WTC11 (cell line): ENCODE measurements at regions not wholly inside any gene's neighbourhood (a gene's known extent, or its start where the extent isn't known, plus 50 kb on each side); places are given as distances from the start of the nearest gene placed in this dataset.

ENCODE experiments used
- ATAC-seq: fragments of 200-7000 bp; cut with Tn5 transposase; 2 replicates; pipeline ENCODE4 v1.10.0; 2021; ENCODE audit warnings: mild to moderate bottlenecking, moderate library complexity
- CTCF ChIA-PET: fragments of 300-600 bp; sonication (Branson Sonifier 250); formaldehyde crosslinking; loops from one replicate; lab custom pipeline; 2021; ENCODE audit warnings: antibody characterized with exemption; lab: Charles Lee
- POLR2A ChIA-PET: fragments of 350-600 bp; sonication (Branson Sonifier 250); formaldehyde crosslinking; loops from one replicate; lab custom pipeline; 2021; ENCODE audit warnings: antibody characterized with exemption; lab: Charles Lee
- DNase-seq: peaks from one replicate; pipeline ENCODE4 v3.0.0; 2021; ENCODE audit warnings: low spot score
- H3K27ac Mint-ChIP-seq: 2 replicates; pipeline ENCODE4 v1.8.0; 2021; ENCODE audit warnings: mixed read lengths
- H3K27me3 Mint-ChIP-seq: 2 replicates; pipeline ENCODE4 v1.8.0; 2021; ENCODE audit warnings: low read depth, mild to moderate bottlenecking, moderate library complexity, mixed read lengths
- H3K36me3 Mint-ChIP-seq: 2 replicates; pipeline ENCODE4 v1.8.0; 2021; ENCODE audit warnings: mixed read lengths
- H3K4me1 Mint-ChIP-seq: 2 replicates; pipeline ENCODE4 v1.8.0; 2022; ENCODE audit warnings: mixed read lengths
- H3K4me3 Mint-ChIP-seq: 2 replicates; pipeline ENCODE4 v1.8.0; 2021; ENCODE audit warnings: mild to moderate bottlenecking, moderate library complexity, mixed read lengths
- H3K9me3 Mint-ChIP-seq: 2 replicates; pipeline ENCODE4 v1.8.0; 2021; ENCODE audit warnings: mixed read lengths
- ATF1 ChIP-seq: sonication (generic); formaldehyde crosslinking; IDR thresholded peaks from 2 replicates; pipeline ENCODE4 v1.8.1; 2023; ENCODE audit warnings: mild to moderate bottlenecking, moderate library complexity, missing genetic modification reagents
- ELF4 ChIP-seq: sonication (generic); formaldehyde crosslinking; IDR thresholded peaks from 2 replicates; pipeline ENCODE4 v1.8.1; 2022; ENCODE audit warnings: low read depth, mild to moderate bottlenecking, moderate library complexity, missing genetic modification reagents
- GABPB1 ChIP-seq: sonication (generic); formaldehyde crosslinking; IDR thresholded peaks from 2 replicates; pipeline ENCODE4 v1.8.1; 2023; ENCODE audit warnings: mild to moderate bottlenecking, missing genetic modification reagents
- GTF2I ChIP-seq: fragments of 250-450 bp; sonication (Bioruptor Pico); conservative IDR thresholded peaks from 2 replicates; pipeline ENCODE4 v1.4.0; 2021; ENCODE audit warnings: mild to moderate bottlenecking
- NFYB ChIP-seq: sonication (generic); formaldehyde crosslinking; conservative IDR thresholded peaks from 2 replicates; pipeline ENCODE4 v1.8.0; 2022; ENCODE audit warnings: low read depth, missing genetic modification reagents
- NR2C2 ChIP-seq: sonication (generic); formaldehyde crosslinking; IDR thresholded peaks from 2 replicates; pipeline ENCODE4 v1.8.0; 2022; ENCODE audit warnings: mild to moderate bottlenecking, missing genetic modification reagents
- SMAD4 ChIP-seq: sonication (generic); formaldehyde crosslinking; IDR thresholded peaks from 2 replicates; pipeline ENCODE4 v1.8.0; 2022; ENCODE audit warnings: mild to moderate bottlenecking, missing genetic modification reagents
- SP1 ChIP-seq: sonication (generic); formaldehyde crosslinking; conservative IDR thresholded peaks from 2 replicates; pipeline ENCODE4 v1.8.1; 2022; ENCODE audit warnings: missing genetic modification reagents
- TEAD1 ChIP-seq: sonication (generic); formaldehyde crosslinking; IDR thresholded peaks from 2 replicates; pipeline ENCODE4 v1.8.0; 2022; ENCODE audit warnings: mild to moderate bottlenecking, missing genetic modification reagents
- ZNF138 ChIP-seq: sonication (generic); formaldehyde crosslinking; conservative IDR thresholded peaks from 2 replicates; pipeline ENCODE4 v1.8.1; 2022; ENCODE audit warnings: mild to moderate bottlenecking, moderate library complexity, missing genetic modification reagents
- ZNF219 ChIP-seq: sonication (generic); formaldehyde crosslinking; IDR thresholded peaks from 2 replicates; pipeline ENCODE4 v1.8.0; 2023; ENCODE audit warnings: missing genetic modification reagents, mild to moderate bottlenecking, borderline replicate concordance
- ZNF263 ChIP-seq: sonication (generic); formaldehyde crosslinking; IDR thresholded peaks from 2 replicates; pipeline ENCODE4 v1.8.1; 2022; ENCODE audit warnings: low read depth, mild to moderate bottlenecking, moderate library complexity, missing genetic modification reagents
- TF ChIP-seq, protein P1 (sequence below): sonication (generic); formaldehyde crosslinking; IDR thresholded peaks from 2 replicates; pipeline ENCODE4 v1.8.1; 2022; ENCODE audit warnings: low read depth, missing genetic modification reagents, borderline replicate concordance
- TF ChIP-seq, protein P2 (sequence below): sonication (generic); formaldehyde crosslinking; IDR thresholded peaks from 2 replicates; pipeline ENCODE4 v1.8.1; 2023; ENCODE audit warnings: mild to moderate bottlenecking, missing genetic modification reagents
- TF ChIP-seq, protein P3 (sequence below): sonication (generic); formaldehyde crosslinking; conservative IDR thresholded peaks from 2 replicates; pipeline ENCODE4 v1.8.1; 2022; ENCODE audit warnings: mild to moderate bottlenecking, missing genetic modification reagents
- TF ChIP-seq, protein P4 (sequence below): sonication (generic); formaldehyde crosslinking; IDR thresholded peaks from 2 replicates; pipeline ENCODE4 v1.8.1; 2023; ENCODE audit warnings: mild to moderate bottlenecking, missing genetic modification reagents, borderline replicate concordance
- TF ChIP-seq, protein P5 (sequence below): fragments of 200-600 bp; IDR thresholded peaks from 2 replicates; pipeline ENCODE4 v1.8.0; 2022; ENCODE audit warnings: antibody characterized with exemption
- TF ChIP-seq, protein P6 (sequence below): sonication (generic); formaldehyde crosslinking; IDR thresholded peaks from 2 replicates; pipeline ENCODE4 v1.8.0; 2022; ENCODE audit warnings: mild to moderate bottlenecking, missing genetic modification reagents
- TF ChIP-seq, protein P7 (sequence below): sonication (generic); formaldehyde crosslinking; IDR thresholded peaks from 2 replicates; pipeline ENCODE4 v1.8.0; 2022; ENCODE audit warnings: mild to moderate bottlenecking, missing genetic modification reagents

DNA sequence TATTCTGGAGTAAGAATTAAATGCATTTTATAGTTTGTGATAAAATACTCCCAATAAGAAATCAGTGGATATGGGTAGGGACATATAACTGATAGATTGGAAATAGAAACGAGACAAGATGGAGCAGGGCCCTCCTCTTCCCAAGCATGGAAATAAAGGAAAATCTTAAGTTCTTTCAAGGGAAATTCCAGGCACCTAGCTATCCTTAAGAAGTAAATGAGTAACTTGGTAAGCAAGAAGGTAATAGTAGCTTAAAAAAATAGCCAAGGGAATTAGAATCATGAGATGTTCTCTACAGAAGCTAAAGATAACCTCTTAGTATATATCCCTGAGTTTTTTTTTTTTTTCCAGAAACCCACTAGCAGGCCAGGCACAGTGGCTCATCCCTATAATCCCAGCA lies 105.5 kb upstream of the FAM3C start (continued):
- TF ChIP-seq, protein P1, sequence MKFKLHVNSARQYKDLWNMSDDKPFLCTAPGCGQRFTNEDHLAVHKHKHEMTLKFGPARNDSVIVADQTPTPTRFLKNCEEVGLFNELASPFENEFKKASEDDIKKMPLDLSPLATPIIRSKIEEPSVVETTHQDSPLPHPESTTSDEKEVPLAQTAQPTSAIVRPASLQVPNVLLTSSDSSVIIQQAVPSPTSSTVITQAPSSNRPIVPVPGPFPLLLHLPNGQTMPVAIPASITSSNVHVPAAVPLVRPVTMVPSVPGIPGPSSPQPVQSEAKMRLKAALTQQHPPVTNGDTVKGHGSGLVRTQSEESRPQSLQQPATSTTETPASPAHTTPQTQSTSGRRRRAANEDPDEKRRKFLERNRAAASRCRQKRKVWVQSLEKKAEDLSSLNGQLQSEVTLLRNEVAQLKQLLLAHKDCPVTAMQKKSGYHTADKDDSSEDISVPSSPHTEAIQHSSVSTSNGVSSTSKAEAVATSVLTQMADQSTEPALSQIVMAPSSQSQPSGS (CRISPR knock-in tag) = no peak
- TF ChIP-seq, protein P2, sequence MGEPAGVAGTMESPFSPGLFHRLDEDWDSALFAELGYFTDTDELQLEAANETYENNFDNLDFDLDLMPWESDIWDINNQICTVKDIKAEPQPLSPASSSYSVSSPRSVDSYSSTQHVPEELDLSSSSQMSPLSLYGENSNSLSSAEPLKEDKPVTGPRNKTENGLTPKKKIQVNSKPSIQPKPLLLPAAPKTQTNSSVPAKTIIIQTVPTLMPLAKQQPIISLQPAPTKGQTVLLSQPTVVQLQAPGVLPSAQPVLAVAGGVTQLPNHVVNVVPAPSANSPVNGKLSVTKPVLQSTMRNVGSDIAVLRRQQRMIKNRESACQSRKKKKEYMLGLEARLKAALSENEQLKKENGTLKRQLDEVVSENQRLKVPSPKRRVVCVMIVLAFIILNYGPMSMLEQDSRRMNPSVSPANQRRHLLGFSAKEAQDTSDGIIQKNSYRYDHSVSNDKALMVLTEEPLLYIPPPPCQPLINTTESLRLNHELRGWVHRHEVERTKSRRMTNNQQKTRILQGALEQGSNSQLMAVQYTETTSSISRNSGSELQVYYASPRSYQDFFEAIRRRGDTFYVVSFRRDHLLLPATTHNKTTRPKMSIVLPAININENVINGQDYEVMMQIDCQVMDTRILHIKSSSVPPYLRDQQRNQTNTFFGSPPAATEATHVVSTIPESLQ (CRISPR knock-in tag) = no peak
- TF ChIP-seq ZNF219 (CRISPR knock-in tag) = no peak

DNA sequence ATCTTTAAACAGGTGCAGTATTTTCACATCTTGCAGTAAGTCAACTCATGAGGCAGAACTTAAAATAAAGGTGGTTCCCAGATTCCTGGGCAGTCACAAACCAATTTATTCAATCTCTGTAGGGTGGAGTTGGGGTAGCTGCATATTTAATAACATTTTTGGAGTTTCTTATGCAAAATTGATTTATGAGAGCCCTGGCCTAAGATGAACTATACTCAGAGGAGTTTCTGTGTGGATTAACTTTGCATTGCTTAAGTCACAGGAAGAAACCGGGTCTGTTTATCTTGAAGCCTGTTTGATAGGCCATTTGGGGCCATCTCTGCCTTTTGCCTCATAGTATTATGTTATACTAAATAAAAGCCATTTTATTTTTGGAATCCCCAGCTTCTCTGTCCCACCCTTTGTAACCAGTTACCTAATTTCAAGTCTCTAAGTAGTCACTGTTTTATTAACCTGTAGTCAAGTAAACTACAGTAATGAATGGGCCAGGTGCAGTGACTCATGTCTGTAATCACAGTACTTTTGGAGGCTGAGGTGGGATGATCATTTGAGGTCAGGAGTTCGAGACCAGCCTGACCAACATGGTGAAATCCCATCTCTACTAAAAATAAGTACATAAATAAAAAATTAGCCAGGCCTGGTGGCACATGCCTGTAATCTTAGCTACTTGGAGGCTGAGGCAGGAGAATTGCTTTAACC lies 104.4 kb upstream of the FAM3C start:
- ATAC-seq = no peak
- Mint-ChIP-seq H3K9me3 (peaks cover 57% of the 10 kb centered on the region), H3K4me3 (no peak overlapping the region), H3K27ac (no peak overlapping the region), H3K4me1 (peaks cover 19% of the 10 kb centered on the region), H3K27me3 (no peaks in the 10 kb centered on the region; the same call in 1 of the 2 replicates), H3K36me3 (peaks cover 53% of the 10 kb centered on the region)
- POLR2A ChIA-PET = no interaction called here
- CTCF ChIA-PET = no interaction called here
- DNase-seq = no peak
- no peak for TF ChIP-seq GABPB1 (CRISPR knock-in tag)
- TF ChIP-seq ZNF263 (CRISPR knock-in tag) = no peak
- TF ChIP-seq ZNF138 = no peak
- no peak for TF ChIP-seq ATF1 (CRISPR knock-in tag)
- no peak for TF ChIP-seq TEAD1 (CRISPR knock-in tag)
- TF ChIP-seq GTF2I (CRISPR knock-in tag) = no peak
- TF ChIP-seq, protein P3, sequence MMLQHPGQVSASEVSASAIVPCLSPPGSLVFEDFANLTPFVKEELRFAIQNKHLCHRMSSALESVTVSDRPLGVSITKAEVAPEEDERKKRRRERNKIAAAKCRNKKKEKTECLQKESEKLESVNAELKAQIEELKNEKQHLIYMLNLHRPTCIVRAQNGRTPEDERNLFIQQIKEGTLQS (CRISPR knock-in tag) = no peak
- TF ChIP-seq SMAD4 (CRISPR knock-in tag) = no peak
- TF ChIP-seq NFYB (CRISPR knock-in tag) = no peak
- TF ChIP-seq, protein P4, sequence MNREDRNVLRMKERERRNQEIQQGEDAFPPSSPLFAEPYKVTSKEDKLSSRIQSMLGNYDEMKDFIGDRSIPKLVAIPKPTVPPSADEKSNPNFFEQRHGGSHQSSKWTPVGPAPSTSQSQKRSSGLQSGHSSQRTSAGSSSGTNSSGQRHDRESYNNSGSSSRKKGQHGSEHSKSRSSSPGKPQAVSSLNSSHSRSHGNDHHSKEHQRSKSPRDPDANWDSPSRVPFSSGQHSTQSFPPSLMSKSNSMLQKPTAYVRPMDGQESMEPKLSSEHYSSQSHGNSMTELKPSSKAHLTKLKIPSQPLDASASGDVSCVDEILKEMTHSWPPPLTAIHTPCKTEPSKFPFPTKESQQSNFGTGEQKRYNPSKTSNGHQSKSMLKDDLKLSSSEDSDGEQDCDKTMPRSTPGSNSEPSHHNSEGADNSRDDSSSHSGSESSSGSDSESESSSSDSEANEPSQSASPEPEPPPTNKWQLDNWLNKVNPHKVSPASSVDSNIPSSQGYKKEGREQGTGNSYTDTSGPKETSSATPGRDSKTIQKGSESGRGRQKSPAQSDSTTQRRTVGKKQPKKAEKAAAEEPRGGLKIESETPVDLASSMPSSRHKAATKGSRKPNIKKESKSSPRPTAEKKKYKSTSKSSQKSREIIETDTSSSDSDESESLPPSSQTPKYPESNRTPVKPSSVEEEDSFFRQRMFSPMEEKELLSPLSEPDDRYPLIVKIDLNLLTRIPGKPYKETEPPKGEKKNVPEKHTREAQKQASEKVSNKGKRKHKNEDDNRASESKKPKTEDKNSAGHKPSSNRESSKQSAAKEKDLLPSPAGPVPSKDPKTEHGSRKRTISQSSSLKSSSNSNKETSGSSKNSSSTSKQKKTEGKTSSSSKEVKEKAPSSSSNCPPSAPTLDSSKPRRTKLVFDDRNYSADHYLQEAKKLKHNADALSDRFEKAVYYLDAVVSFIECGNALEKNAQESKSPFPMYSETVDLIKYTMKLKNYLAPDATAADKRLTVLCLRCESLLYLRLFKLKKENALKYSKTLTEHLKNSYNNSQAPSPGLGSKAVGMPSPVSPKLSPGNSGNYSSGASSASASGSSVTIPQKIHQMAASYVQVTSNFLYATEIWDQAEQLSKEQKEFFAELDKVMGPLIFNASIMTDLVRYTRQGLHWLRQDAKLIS = no peak
- no peak for TF ChIP-seq ELF4 (CRISPR knock-in tag)
- TF ChIP-seq, protein P2 (CRISPR knock-in tag) = no peak
- TF ChIP-seq, protein P5, sequence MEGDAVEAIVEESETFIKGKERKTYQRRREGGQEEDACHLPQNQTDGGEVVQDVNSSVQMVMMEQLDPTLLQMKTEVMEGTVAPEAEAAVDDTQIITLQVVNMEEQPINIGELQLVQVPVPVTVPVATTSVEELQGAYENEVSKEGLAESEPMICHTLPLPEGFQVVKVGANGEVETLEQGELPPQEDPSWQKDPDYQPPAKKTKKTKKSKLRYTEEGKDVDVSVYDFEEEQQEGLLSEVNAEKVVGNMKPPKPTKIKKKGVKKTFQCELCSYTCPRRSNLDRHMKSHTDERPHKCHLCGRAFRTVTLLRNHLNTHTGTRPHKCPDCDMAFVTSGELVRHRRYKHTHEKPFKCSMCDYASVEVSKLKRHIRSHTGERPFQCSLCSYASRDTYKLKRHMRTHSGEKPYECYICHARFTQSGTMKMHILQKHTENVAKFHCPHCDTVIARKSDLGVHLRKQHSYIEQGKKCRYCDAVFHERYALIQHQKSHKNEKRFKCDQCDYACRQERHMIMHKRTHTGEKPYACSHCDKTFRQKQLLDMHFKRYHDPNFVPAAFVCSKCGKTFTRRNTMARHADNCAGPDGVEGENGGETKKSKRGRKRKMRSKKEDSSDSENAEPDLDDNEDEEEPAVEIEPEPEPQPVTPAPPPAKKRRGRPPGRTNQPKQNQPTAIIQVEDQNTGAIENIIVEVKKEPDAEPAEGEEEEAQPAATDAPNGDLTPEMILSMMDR = no peak
- no peak for TF ChIP-seq SP1 (CRISPR knock-in tag)
- TF ChIP-seq, protein P6, sequence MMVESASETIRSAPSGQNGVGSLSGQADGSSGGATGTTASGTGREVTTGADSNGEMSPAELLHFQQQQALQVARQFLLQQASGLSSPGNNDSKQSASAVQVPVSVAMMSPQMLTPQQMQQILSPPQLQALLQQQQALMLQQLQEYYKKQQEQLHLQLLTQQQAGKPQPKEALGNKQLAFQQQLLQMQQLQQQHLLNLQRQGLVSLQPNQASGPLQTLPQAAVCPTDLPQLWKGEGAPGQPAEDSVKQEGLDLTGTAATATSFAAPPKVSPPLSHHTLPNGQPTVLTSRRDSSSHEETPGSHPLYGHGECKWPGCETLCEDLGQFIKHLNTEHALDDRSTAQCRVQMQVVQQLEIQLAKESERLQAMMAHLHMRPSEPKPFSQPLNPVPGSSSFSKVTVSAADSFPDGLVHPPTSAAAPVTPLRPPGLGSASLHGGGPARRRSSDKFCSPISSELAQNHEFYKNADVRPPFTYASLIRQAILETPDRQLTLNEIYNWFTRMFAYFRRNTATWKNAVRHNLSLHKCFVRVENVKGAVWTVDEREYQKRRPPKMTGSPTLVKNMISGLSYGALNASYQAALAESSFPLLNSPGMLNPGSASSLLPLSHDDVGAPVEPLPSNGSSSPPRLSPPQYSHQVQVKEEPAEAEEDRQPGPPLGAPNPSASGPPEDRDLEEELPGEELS (CRISPR knock-in tag) = no peak
- TF ChIP-seq NR2C2 (CRISPR knock-in tag) = no peak
- TF ChIP-seq, protein P7, sequence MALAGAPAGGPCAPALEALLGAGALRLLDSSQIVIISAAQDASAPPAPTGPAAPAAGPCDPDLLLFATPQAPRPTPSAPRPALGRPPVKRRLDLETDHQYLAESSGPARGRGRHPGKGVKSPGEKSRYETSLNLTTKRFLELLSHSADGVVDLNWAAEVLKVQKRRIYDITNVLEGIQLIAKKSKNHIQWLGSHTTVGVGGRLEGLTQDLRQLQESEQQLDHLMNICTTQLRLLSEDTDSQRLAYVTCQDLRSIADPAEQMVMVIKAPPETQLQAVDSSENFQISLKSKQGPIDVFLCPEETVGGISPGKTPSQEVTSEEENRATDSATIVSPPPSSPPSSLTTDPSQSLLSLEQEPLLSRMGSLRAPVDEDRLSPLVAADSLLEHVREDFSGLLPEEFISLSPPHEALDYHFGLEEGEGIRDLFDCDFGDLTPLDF (CRISPR knock-in tag) = no peak
